ENCODE measurements at regions not wholly inside any gene's neighbourhood (a gene's known extent, or its start where the extent isn't known, plus 50 kb on each side); places are given as distances from the start of the nearest gene placed in this dataset.

DNA sequence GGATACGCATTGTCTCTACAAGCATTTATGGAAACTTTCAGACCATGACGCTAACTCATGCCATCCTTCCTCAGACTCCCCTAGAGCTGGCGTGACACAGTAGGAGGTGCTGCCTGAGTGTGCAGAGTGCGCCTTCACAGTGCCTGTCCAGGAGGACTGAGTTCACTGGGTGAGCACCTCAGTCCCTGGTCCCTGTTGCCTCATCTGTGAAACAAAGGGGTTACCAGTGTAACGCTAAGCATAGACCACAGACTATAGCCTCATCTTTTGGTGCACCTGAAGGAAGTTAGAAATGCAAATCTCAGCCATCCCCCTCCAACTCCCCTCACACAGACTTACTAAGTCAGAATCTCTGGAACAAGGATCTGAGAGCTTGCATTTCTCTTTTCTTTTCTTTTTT, 142.8 kb downstream of the TMEM17 start:
- Histone ChIP-seq H3K27ac (ENCODE audit: poor library complexity, severe bottlenecking) (no peak overlapping the region), H3K9me3 (ENCODE audit: severe bottlenecking) (no peaks in the 10 kb centered on the region), H3K4me1 (ENCODE audit: insufficient read depth, poor library complexity, severe bottlenecking) (no peaks in the 10 kb centered on the region), H3K4me3 (ENCODE audit: severe bottlenecking) (no peak overlapping the region), H3K36me3 (ENCODE audit: low read depth) (no peaks in the 10 kb centered on the region), H3K27me3 (ENCODE audit: insufficient read depth, poor library complexity, severe bottlenecking) (no peaks in the 10 kb centered on the region)
- no peak for ATAC-seq (ENCODE audit: low read depth)
- TF ChIP-seq CTCF (IDR thresholded peaks at IDR 0.05; ENCODE audit: poor library complexity, severe bottlenecking), result no peak
- DNase-seq (ENCODE audit: low spot score), result no peak

GRCh38 chr2:62362561-62362960, 143.4 kb downstream of the TMEM17 start:
- Histone ChIP-seq H3K36me3 (ENCODE audit: low read depth) (no peaks in the 10 kb centered on the region), H3K27ac (ENCODE audit: poor library complexity, severe bottlenecking) (no peak overlapping the region), H3K27me3 (ENCODE audit: insufficient read depth, poor library complexity, severe bottlenecking) (no peaks in the 10 kb centered on the region), H3K4me1 (ENCODE audit: insufficient read depth, poor library complexity, severe bottlenecking) (no peaks in the 10 kb centered on the region), H3K9me3 (ENCODE audit: severe bottlenecking) (no peaks in the 10 kb centered on the region), H3K4me3 (ENCODE audit: severe bottlenecking) (no peak overlapping the region)
- ATAC-seq (ENCODE audit: low read depth) (peak; percentile 87), DNase-seq (ENCODE audit: low spot score) (peak; percentile 56)
- no peak for TF ChIP-seq CTCF (IDR thresholded peaks at IDR 0.05; ENCODE audit: poor library complexity, severe bottlenecking)

- H3K4me1 ChIP-seq (ENCODE audit: insufficient read depth, poor library complexity, severe bottlenecking), result no peaks in the 10 kb centered on the region
- no peak for TF ChIP-seq CTCF (IDR thresholded peaks at IDR 0.05; ENCODE audit: poor library complexity, severe bottlenecking)
- DNase-seq (ENCODE audit: low spot score) (no peak), ATAC-seq (ENCODE audit: low read depth) (no peak)
- no peak overlapping the region for H3K27ac ChIP-seq (ENCODE audit: poor library complexity, severe bottlenecking)
- no peak overlapping the region for H3K4me3 ChIP-seq (ENCODE audit: severe bottlenecking)
- no peaks in the 10 kb centered on the region for H3K27me3 ChIP-seq (ENCODE audit: insufficient read depth, poor library complexity, severe bottlenecking)
- no peaks in the 10 kb centered on the region for H3K9me3 ChIP-seq (ENCODE audit: severe bottlenecking)
- H3K36me3 ChIP-seq (ENCODE audit: low read depth), result no peaks in the 10 kb centered on the region
Measured at GRCh38 chr2:62361964-62362363, 144.0 kb downstream of the TMEM17 start.

- no peaks in the 10 kb centered on the region for H3K9me3 ChIP-seq (ENCODE audit: severe bottlenecking)
Measured at GRCh38 chr2:62354771-62355561, 151.0 kb downstream of the TMEM17 start.

More at GRCh38 chr2:62354771-62355561, 151.0 kb downstream of the TMEM17 start:
- Histone ChIP-seq H3K27me3 (ENCODE audit: insufficient read depth, poor library complexity, severe bottlenecking) (no peaks in the 10 kb centered on the region), H3K36me3 (ENCODE audit: low read depth) (no peaks in the 10 kb centered on the region), H3K4me1 (ENCODE audit: insufficient read depth, poor library complexity, severe bottlenecking) (no peaks in the 10 kb centered on the region), H3K27ac (ENCODE audit: poor library complexity, severe bottlenecking) (no peak overlapping the region), H3K4me3 (ENCODE audit: severe bottlenecking) (no peak overlapping the region)
- no peak for TF ChIP-seq CTCF (IDR thresholded peaks at IDR 0.05; ENCODE audit: poor library complexity, severe bottlenecking)
- ATAC-seq (ENCODE audit: low read depth), result no peak; the same call in 2 of the 3 replicates
- DNase-seq (ENCODE audit: low spot score), result no peak

Data from RWPE2 (cell line).